ENCODE measurements at regions not wholly inside any gene's neighbourhood (a gene's known extent, or its start where the extent isn't known, plus 50 kb on each side); places are given as distances from the start of the nearest gene placed in this dataset.

DNA sequence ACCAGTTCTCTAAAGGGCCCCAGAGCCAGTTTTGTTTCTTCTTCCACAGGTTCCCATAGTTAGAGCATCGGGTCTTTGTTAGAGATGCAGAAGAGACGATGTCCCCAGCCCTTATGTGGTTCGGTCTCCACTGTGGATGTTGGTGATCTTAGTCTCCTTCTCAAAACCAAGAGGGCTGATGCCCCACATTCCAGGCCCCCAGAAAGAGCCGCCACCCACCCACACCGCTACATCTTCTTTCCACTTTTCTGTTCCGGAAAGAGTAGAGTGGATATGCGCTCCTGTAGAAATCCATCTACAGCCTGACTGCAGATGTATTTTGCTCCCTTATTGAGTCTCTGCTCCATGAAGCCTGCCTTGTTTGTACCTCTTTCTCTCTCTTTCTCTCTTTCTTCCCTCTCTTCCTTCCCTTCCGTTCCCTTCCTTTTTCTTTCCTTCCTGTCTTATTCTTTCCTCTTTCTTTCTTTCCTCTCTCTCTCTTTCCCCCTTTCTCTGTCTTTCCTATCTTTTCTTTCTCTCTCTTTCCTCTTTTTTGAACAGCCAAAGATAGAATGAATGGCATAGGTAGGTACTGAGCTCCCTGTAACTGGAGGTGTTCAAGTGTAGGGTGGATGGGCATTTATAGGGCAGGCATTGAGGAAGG is 224.3 kb downstream of the SEC14L1 start:
- TF ChIP-seq ZEB2 (tag by site-specific recombination; IDR thresholded peaks at IDR 0.05) (no peak), YY1 (tag by site-specific recombination; IDR thresholded peaks at IDR 0.05) (no peak), ZNF274 (IDR thresholded peaks at IDR 0.05; ENCODE audit: low read length) (no peak), ZNF274 (tag by site-specific recombination; IDR thresholded peaks at IDR 0.05; ENCODE audit: borderline replicate concordance) (no peak), ZNF221 (tag by site-specific recombination; IDR thresholded peaks at IDR 0.05; ENCODE audit: borderline replicate concordance) (no peak)
- TF ChIP-seq, protein P1, sequence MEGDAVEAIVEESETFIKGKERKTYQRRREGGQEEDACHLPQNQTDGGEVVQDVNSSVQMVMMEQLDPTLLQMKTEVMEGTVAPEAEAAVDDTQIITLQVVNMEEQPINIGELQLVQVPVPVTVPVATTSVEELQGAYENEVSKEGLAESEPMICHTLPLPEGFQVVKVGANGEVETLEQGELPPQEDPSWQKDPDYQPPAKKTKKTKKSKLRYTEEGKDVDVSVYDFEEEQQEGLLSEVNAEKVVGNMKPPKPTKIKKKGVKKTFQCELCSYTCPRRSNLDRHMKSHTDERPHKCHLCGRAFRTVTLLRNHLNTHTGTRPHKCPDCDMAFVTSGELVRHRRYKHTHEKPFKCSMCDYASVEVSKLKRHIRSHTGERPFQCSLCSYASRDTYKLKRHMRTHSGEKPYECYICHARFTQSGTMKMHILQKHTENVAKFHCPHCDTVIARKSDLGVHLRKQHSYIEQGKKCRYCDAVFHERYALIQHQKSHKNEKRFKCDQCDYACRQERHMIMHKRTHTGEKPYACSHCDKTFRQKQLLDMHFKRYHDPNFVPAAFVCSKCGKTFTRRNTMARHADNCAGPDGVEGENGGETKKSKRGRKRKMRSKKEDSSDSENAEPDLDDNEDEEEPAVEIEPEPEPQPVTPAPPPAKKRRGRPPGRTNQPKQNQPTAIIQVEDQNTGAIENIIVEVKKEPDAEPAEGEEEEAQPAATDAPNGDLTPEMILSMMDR (tag by site-specific recombination; IDR thresholded peaks at IDR 0.05) = no peak
